Gastrocnemius medialis (tissue), 4 donors: ENCODE measurements at regions not wholly inside any gene's neighbourhood (a gene's known extent, or its start where the extent isn't known, plus 50 kb on each side); places are given as distances from the start of the nearest gene placed in this dataset.

Experiments
- ATAC-seq, 2 donors: fragments of 150-250 bp; one replicate each; pipeline ENCODE4 v1.9.1; 2016
- DNase-seq, 2 donors: peaks; one replicate each; pipeline ENCODE4 v3.0.0-alpha.2; 2019
- H3K27ac ChIP-seq, 4 donors: fragments of 200-600 bp; sonication (generic); 1 replicate in 1 of 4; 2 replicates in 3 of 4; pipeline ENCODE4 v1.5.1; 2016 to 2018; ENCODE audit warnings: mild to moderate bottlenecking in 2 of 4, moderate library complexity in 1 of 4
- H3K27me3 ChIP-seq, 3 donors: fragments of 200-600 bp; sonication (generic) in 2 of 3; 1 replicate in 1 of 3; 2 replicates in 2 of 3; pipeline versions ENCODE4 v1.5.1 to v1.6.0; 2016 to 2019; ENCODE audit warnings: mild to moderate bottlenecking in 1 of 3, moderate library complexity in 1 of 3
- H3K36me3 ChIP-seq, 2 donors: fragments of 200-600 bp; sonication (generic) in 1 of 2; one replicate each; pipeline ENCODE4 v1.5.1; 2017 to 2018
- H3K4me1 ChIP-seq, 2 donors: fragments of 200-600 bp; sonication (generic) in 1 of 2; one replicate each; pipeline ENCODE4 v1.5.1; 2016 to 2017; ENCODE audit warnings: mild to moderate bottlenecking in 2 of 2
- H3K4me3 ChIP-seq, 4 donors: fragments of 200-600 bp; sonication (generic) in 3 of 4; 1 replicate in 1 of 4; 2 replicates in 3 of 4; pipeline ENCODE4 v1.5.1; 2016 to 2019; ENCODE audit warnings: mild to moderate bottlenecking in 2 of 4
- H3K9me3 ChIP-seq, 3 donors: fragments of 200-600 bp; sonication (generic) in 2 of 3; 1 replicate in 1 of 3; 2 replicates in 2 of 3; pipeline ENCODE4 v1.5.1; 2016 to 2019
- POLR2A ChIP-seq, 2 donors: fragments of 450-650 bp; IDR thresholded peaks; one replicate each; pipeline ENCODE4 v1.6.1; 2017; ENCODE audit warnings: antibody characterized with exemption in 2 of 2, mild to moderate bottlenecking in 2 of 2, moderate library complexity in 2 of 2
- in situ Hi-C, 4 donors: fragments of 200-750 bp; cut with MboI; loops; one replicate each; pipeline versions ENCODE4 v1.15.0 to v1.8.0; 2017; ENCODE audit warnings: low sequenced_read_pairs in 4 of 4
- intact Hi-C: fragments of 100-400 bp; cut with DNase I; formaldehyde crosslinking; loops from one replicate; pipeline ENCODE4 v1.15.1; 2023; ENCODE audit warnings: low total_unique reads
- TF ChIP-seq, protein P1 (sequence below), 5 experiments: fragments of 450-650 bp in 3 of 5; fragments of 200-600 bp in 2 of 5; sonication (generic) in 2 of 5; IDR thresholded peaks in 4 of 5; conservative IDR thresholded peaks in 1 of 5; 1 replicate in 4 of 5; 2 replicates in 1 of 5; pipeline ENCODE4 v1.5.1; 2016 to 2019; ENCODE audit warnings: antibody characterized with exemption in 5 of 5, mild to moderate bottlenecking in 3 of 5, moderate library complexity in 3 of 5

- no peak for DNase-seq
- no peak for ATAC-seq
- intact Hi-C loops, result no loop called here
- Histone ChIP-seq H3K9me3 (peaks cover 0 to 8% (median 0%) of the 10 kb centered on the region in 3 donors), H3K4me1 (no peaks in the 10 kb centered on the region), H3K4me3 (no peak overlapping the region), H3K27ac (no peak overlapping the region), H3K36me3 (no peaks in the 10 kb centered on the region), H3K27me3 (peaks cover 0 to 3% (median 0%) of the 10 kb centered on the region in 3 donors)
- no peak for TF ChIP-seq POLR2A (IDR thresholded peaks at IDR 0.05)
- in situ Hi-C loops, result no loop called here
Observed at GRCh38 chrX:113929004-113929403, 654.9 kb upstream of the HTR2C start.

DNA sequence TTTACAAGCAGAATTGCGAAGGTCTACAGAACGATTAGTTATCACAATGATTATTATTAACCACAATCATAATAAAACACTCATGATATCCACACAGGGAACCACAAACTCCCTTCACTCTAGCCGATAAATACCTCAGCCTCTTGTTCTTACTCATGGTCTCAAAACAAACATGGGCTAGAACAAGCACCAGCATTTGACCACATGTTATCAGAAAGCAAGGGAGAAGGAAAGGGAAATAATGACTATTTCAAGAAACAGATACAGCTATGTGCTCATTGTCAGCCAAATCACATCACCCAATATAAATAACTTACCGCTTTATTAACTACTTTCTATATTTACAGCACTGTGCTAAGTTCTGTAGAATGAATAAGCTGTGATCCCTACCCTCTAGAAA is 663.2 kb upstream of the HTR2C start:
- DNase-seq, result no peak
- H3K4me3 ChIP-seq, result no peak overlapping the region
- H3K27me3 ChIP-seq, result no peaks in the 10 kb centered on the region
- no peak overlapping the region for H3K27ac ChIP-seq
- intact Hi-C loops (no loop called here), in situ Hi-C loops (no loop called here)
- no peaks in the 10 kb centered on the region for H3K36me3 ChIP-seq
- H3K9me3 ChIP-seq, result peaks cover 0 to 8% (median 0%) of the 10 kb centered on the region in 3 donors
- TF ChIP-seq POLR2A (IDR thresholded peaks at IDR 0.05), result no peak
- TF ChIP-seq, protein P1, sequence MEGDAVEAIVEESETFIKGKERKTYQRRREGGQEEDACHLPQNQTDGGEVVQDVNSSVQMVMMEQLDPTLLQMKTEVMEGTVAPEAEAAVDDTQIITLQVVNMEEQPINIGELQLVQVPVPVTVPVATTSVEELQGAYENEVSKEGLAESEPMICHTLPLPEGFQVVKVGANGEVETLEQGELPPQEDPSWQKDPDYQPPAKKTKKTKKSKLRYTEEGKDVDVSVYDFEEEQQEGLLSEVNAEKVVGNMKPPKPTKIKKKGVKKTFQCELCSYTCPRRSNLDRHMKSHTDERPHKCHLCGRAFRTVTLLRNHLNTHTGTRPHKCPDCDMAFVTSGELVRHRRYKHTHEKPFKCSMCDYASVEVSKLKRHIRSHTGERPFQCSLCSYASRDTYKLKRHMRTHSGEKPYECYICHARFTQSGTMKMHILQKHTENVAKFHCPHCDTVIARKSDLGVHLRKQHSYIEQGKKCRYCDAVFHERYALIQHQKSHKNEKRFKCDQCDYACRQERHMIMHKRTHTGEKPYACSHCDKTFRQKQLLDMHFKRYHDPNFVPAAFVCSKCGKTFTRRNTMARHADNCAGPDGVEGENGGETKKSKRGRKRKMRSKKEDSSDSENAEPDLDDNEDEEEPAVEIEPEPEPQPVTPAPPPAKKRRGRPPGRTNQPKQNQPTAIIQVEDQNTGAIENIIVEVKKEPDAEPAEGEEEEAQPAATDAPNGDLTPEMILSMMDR (IDR thresholded peaks at IDR 0.05 in 4 of 5, conservative IDR thresholded peaks at IDR 0.05 in 1 of 5), result no peak
- no peak for ATAC-seq
- H3K4me1 ChIP-seq, result no peaks in the 10 kb centered on the region

DNA sequence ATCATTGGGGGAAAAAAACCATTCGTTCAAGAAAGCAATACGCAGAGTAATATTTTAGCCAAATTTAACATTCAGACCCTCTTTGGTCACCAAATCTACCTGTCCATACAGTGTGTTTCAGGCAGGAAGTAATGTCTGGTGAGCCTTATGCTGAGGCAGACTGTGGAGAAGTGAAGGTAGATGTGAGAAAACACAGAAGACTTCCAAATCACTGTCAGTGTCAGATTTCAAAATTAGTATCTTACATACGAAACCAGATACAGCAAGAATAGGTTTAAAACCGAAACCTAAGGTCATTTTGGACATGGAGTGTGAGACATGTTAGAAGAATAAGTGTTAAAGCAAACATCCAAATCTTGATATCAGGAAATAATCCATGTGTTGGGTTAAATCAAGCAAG is 664.5 kb upstream of the HTR2C start:
- in situ Hi-C loops, result no loop called here

GRCh38 chrX:113906168-113906567 is 677.7 kb upstream of the HTR2C start:
- no peak overlapping the region for H3K4me3 ChIP-seq
- TF ChIP-seq, protein P1 (IDR thresholded peaks at IDR 0.05 in 4 of 5, conservative IDR thresholded peaks at IDR 0.05 in 1 of 5), result no peak
- no peak for TF ChIP-seq POLR2A (IDR thresholded peaks at IDR 0.05)
- H3K27me3 ChIP-seq, result peaks cover 0 to 4% (median 0%) of the 10 kb centered on the region in 3 donors
- DNase-seq (no peak), ATAC-seq (no peak)
- H3K27ac ChIP-seq, result no peak overlapping the region
- intact Hi-C loops, result no loop called here
- H3K9me3 ChIP-seq, result no peaks in the 10 kb centered on the region
- H3K36me3 ChIP-seq, result no peaks in the 10 kb centered on the region
- in situ Hi-C loops, result no loop called here
- H3K4me1 ChIP-seq, result no peaks in the 10 kb centered on the region

More for the DNA sequence above, 664.5 kb upstream of the HTR2C start:
- Histone ChIP-seq H3K4me3 (no peak overlapping the region), H3K27me3 (no peaks in the 10 kb centered on the region), H3K27ac (no peak overlapping the region), H3K36me3 (no peaks in the 10 kb centered on the region), H3K4me1 (no peaks in the 10 kb centered on the region), H3K9me3 (no peaks in the 10 kb centered on the region)
- TF ChIP-seq, protein P1 (IDR thresholded peaks at IDR 0.05 in 4 of 5, conservative IDR thresholded peaks at IDR 0.05 in 1 of 5), result no peak
- TF ChIP-seq POLR2A (IDR thresholded peaks at IDR 0.05), result no peak
- ATAC-seq (no peak), DNase-seq (no peak)
- intact Hi-C loops, result no loop called here

DNA sequence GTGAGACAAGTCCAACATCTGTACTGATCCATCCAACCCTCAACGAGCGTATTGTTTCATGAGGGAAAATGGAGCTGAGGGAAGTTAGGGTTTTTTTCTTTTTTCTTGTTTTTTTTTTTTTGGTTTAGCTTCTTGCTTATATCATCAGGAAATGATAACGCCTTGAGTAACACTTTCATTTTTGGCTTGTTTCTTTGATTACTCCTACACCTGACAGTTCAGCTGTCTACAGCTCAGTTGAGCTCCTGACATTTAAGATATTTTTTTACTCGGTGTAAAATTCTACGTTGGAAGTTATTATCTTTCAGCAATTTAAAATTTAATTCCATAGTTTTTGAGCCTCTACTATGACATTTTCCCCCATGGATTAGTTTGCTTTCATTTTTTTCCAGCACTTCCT is 691.0 kb upstream of the HTR2C start:
- Histone ChIP-seq H3K4me3 (no peak overlapping the region), H3K27ac (no peak overlapping the region), H3K27me3 (no peaks in the 10 kb centered on the region), H3K9me3 (no peaks in the 10 kb centered on the region), H3K4me1 (no peaks in the 10 kb centered on the region), H3K36me3 (no peaks in the 10 kb centered on the region)
- TF ChIP-seq, protein P1 (IDR thresholded peaks at IDR 0.05 in 4 of 5, conservative IDR thresholded peaks at IDR 0.05 in 1 of 5), result no peak
- no peak for TF ChIP-seq POLR2A (IDR thresholded peaks at IDR 0.05)
- ATAC-seq (no peak), DNase-seq (no peak)
- intact Hi-C loops (no loop called here), in situ Hi-C loops (no loop called here)
